ENCODE measurements at regions not wholly inside any gene's neighbourhood (a gene's known extent, or its start where the extent isn't known, plus 50 kb on each side); places are given as distances from the start of the nearest gene placed in this dataset.

- H3K36me3 ChIP-seq (ENCODE audit: control insufficient read depth in 2 of 2, extremely low read depth in 1 of 2, insufficient read depth in 2 of 2, low read length in 2 of 2), result no peaks in the 10 kb centered on the region
- peak; percentile 1 for DNase-seq (ENCODE audit: low read depth, low spot score)
Observed at GRCh38 chr1:193462629-193463320, 276.4 kb upstream of the B3GALT2 start.

More at GRCh38 chr1:193462629-193463320, 276.4 kb upstream of the B3GALT2 start:
- no peak for TF ChIP-seq POLR2A (IDR thresholded peaks at IDR 0.05; ENCODE audit: low read depth, low read length)
- TF ChIP-seq CTCF (IDR thresholded peaks at IDR 0.05; ENCODE audit: extremely low read depth in 1 of 2, insufficient read depth in 1 of 2, low read depth in 1 of 2, low read length in 2 of 2), result no peak
- no peak for TF ChIP-seq MAX (IDR thresholded peaks at IDR 0.05; ENCODE audit: insufficient read depth, insufficient read length)
- TF ChIP-seq MYC (IDR thresholded peaks at IDR 0.05; ENCODE audit: low read depth, low read length), result no peak
- no peak for TF ChIP-seq JUN (IDR thresholded peaks at IDR 0.05; ENCODE audit: borderline replicate concordance, insufficient read depth, insufficient read length, low read depth)
- no peak for TF ChIP-seq POLR2AphosphoS5 (IDR thresholded peaks at IDR 0.05; ENCODE audit: insufficient read depth, low read depth, low read length)
- TF ChIP-seq GATA2 (IDR thresholded peaks at IDR 0.05; ENCODE audit: insufficient read depth, insufficient read length, low read depth, low read length), result no peak
- no peak for TF ChIP-seq EZH2 (IDR thresholded peaks at IDR 0.05; ENCODE audit: borderline replicate concordance, low read depth, low read length, severe bottlenecking)
- H3K9me3 ChIP-seq (replicated peaks; ENCODE audit: control insufficient read depth, insufficient read depth, low read length), result no peaks in the 10 kb centered on the region
- ChIA-PET POLR2A (no interaction called here), CTCF (interaction anchor here (1.2 kb wide), 1 partner anchor 12 kb away, joined by 5 read pairs; no protein-coding TSS in a partner anchor)
- no peak overlapping the region for H3K9ac ChIP-seq (replicated peaks; ENCODE audit: extremely low read depth, insufficient read depth, low read length)
- no peak overlapping the region for H3K4me3 ChIP-seq (replicated peaks in 1 of 3; ENCODE audit: insufficient read depth in 1 of 3, low read depth in 1 of 3, low read length in 3 of 3)
- BruUV-seq (replicated peaks), result no TSS peak
- no peaks in the 10 kb centered on the region for H3K79me2 ChIP-seq (ENCODE audit: control insufficient read depth, insufficient read depth, low read length)
- intact Hi-C loops (cut with micrococcal nuclease), result no loop called here
- H2AFZ ChIP-seq (ENCODE audit: low read depth, low read length), result no peak overlapping the region
- no peak overlapping the region for H3K4me2 ChIP-seq (ENCODE audit: insufficient read depth, low read length)
- no peaks in the 10 kb centered on the region for H3K4me1 ChIP-seq (ENCODE audit: control insufficient read depth, extremely low read depth, insufficient read depth, low read length)
- no peaks in the 10 kb centered on the region for H3K27me3 ChIP-seq (ENCODE audit: control insufficient read depth in 2 of 2, insufficient read depth in 2 of 2, low read length in 2 of 2)
- H3K27ac ChIP-seq (ENCODE audit: insufficient read depth, low read depth, low read length), result no peak overlapping the region
- dilution Hi-C loops (cut with MboI; ENCODE audit: extremely low pct_ligation_motif_present, low sequenced_read_pairs), result no loop called here
- no peaks in the 10 kb centered on the region for H4K20me1 ChIP-seq (replicated peaks; ENCODE audit: control insufficient read depth, extremely low read depth, insufficient read depth, low read length)
- FAIRE-seq, result peak; percentile 58
- H3K9me1 ChIP-seq (replicated peaks; ENCODE audit: control insufficient read depth, extremely low read depth, insufficient read depth, low read length), result no peaks in the 10 kb centered on the region
